SK-N-SH (cell line): ENCODE measurements at regions not wholly inside any gene's neighbourhood (a gene's known extent, or its start where the extent isn't known, plus 50 kb on each side); places are given as distances from the start of the nearest gene placed in this dataset.

Source experiments
- CTCF ChIA-PET: fragments of 300-600, 350-600 bp; formaldehyde crosslinking; extraction: SDS; loops from one replicate; lab custom pipeline; 2021; lab: Yijun Ruan, JAX
- POLR2A ChIA-PET: fragments of 350-600 bp; sonication (Branson Sonifier 250); formaldehyde crosslinking; extraction: SDS; loops from one replicate; lab custom pipeline; 2020; ENCODE audit warnings: antibody characterized with exemption, inconsistent platforms; lab: Yijun Ruan, JAX
- DNase-seq: peaks from one replicate; pipeline ENCODE4 v3.0.0; 2012
- H2AFZ ChIP-seq: fragments of 200-600 bp; sonication (generic); 2 replicates; pipeline ENCODE4 v1.8.1; 2016; ENCODE audit warnings: antibody characterized with exemption, mild to moderate bottlenecking, low read depth
- H3F3A ChIP-seq: fragments of 200-600 bp; sonication (generic); replicated peaks from 2 replicates; pipeline ENCODE3; 2016; ENCODE audit warnings: antibody characterized with exemption, mild to moderate bottlenecking; ENCODE audit not compliant: insufficient read depth
- H3K27ac ChIP-seq, 2 experiments: fragments of 200-500 bp in 1 of 2; fragments of 200-600 bp in 1 of 2; sonication (Bioruptor generic) in 1 of 2; sonication (generic), shearing (Covaris generic) in 1 of 2; 2 replicates each; pipeline versions ENCODE4 v1.5.1 to v1.6.1; 2014 to 2016; ENCODE audit warnings: low read depth in 2 of 2, inconsistent platforms in 1 of 2, low read length in 1 of 2, mild to moderate bottlenecking in 1 of 2, mixed read lengths in 1 of 2
- H3K27me3 ChIP-seq: fragments of 200-600 bp; sonication (generic), shearing (Covaris generic); 2 replicates; pipeline ENCODE4 v1.6.1; 2016; ENCODE audit warnings: mixed run types; ENCODE audit not compliant: insufficient read depth
- H3K36me3 ChIP-seq, 2 experiments: fragments of 200-500 bp in 1 of 2; fragments of 200-600 bp in 1 of 2; sonication (Bioruptor generic) in 1 of 2; sonication (generic) in 1 of 2; replicated peaks in 1 of 2; 2 replicates each; pipeline versions ENCODE3 to v1.5.1; 2014 to 2016; ENCODE audit warnings: low read length in 1 of 2, mild to moderate bottlenecking in 1 of 2; ENCODE audit not compliant: insufficient read depth in 2 of 2, control insufficient read depth in 1 of 2
- H3K4me1 ChIP-seq, 2 experiments: fragments of 200-500 bp in 1 of 2; fragments of 200-600 bp in 1 of 2; sonication (Bioruptor generic) in 1 of 2; sonication (generic), shearing (Covaris generic) in 1 of 2; 2 replicates each; pipeline versions ENCODE4 v1.5.1 to v1.6.1; 2014 to 2016; ENCODE audit warnings: low read depth in 1 of 2, low read length in 1 of 2, mixed run types in 1 of 2; ENCODE audit not compliant: insufficient read depth in 2 of 2, control insufficient read depth in 1 of 2
- H3K4me2 ChIP-seq: fragments of 200-600 bp; sonication (generic), shearing (Covaris generic); 2 replicates; pipeline ENCODE4 v1.6.1; 2017; ENCODE audit warnings: mixed run types
- H3K4me3 ChIP-seq, 2 experiments: fragments of 200-500 bp in 1 of 2; fragments of 200-600 bp in 1 of 2; sonication (Bioruptor generic) in 1 of 2; sonication (generic), shearing (Covaris generic) in 1 of 2; 2 replicates each; pipeline versions ENCODE4 v1.5.1 to v1.8.1; 2014 to 2016; ENCODE audit warnings: low read depth in 2 of 2, inconsistent platforms in 1 of 2, low read length in 1 of 2, mild to moderate bottlenecking in 1 of 2, mixed read lengths in 1 of 2, moderate library complexity in 1 of 2
- H3K79me2 ChIP-seq: fragments of 200-600 bp; sonication (generic); 2 replicates; pipeline ENCODE4 v1.8.1; 2017; ENCODE audit warnings: mild to moderate bottlenecking; ENCODE audit not compliant: insufficient read depth
- H3K9ac ChIP-seq: fragments of 200-600 bp; sonication (generic); 2 replicates; pipeline ENCODE4 v1.6.1; 2017; ENCODE audit warnings: mixed run types
- H3K9me2 ChIP-seq: fragments of 200-600 bp; sonication (generic); 2 replicates; pipeline ENCODE4 v1.6.1; 2017; ENCODE audit warnings: mixed run types
- H3K9me3 ChIP-seq: fragments of 200-600 bp; sonication (generic); 2 replicates; pipeline ENCODE4 v1.6.1; 2017; ENCODE audit warnings: mixed run types, mild to moderate bottlenecking, moderate library complexity
- H4K20me1 ChIP-seq: fragments of 200-600 bp; sonication (generic); 2 replicates; pipeline ENCODE4 v1.6.1; 2017; ENCODE audit warnings: mild to moderate bottlenecking, mixed run types; ENCODE audit not compliant: insufficient read depth
- CHD2 ChIP-seq: fragments of 150-350 bp; IDR thresholded peaks from 2 replicates; pipeline ENCODE4 v1.6.1; 2018; ENCODE audit warnings: low read length; ENCODE audit not compliant: partially characterized antibody
- EP300 ChIP-seq, 2 experiments: IDR thresholded peaks; 2 replicates each; pipeline versions ENCODE4 v1.4.0 to v1.6.1; 2012; ENCODE audit warnings: borderline replicate concordance in 1 of 2, low read depth in 1 of 2, low read length in 1 of 2
- EZH2phosphoT487 ChIP-seq: fragments of 200-600 bp; sonication (generic); IDR thresholded peaks from 2 replicates; pipeline ENCODE4 v1.6.1; 2017; ENCODE audit warnings: low read depth, mixed run types, mild to moderate bottlenecking, antibody characterized with exemption, moderate library complexity, borderline replicate concordance
- FOXJ3 ChIP-seq: sonication (generic); formaldehyde crosslinking; IDR thresholded peaks from 2 replicates; pipeline ENCODE4 v1.5.1; 2020; ENCODE audit warnings: mild to moderate bottlenecking, missing genetic modification reagents
- FOXM1 ChIP-seq: IDR thresholded peaks from 2 replicates; pipeline ENCODE4 v1.4.0; 2012; ENCODE audit warnings: low read depth, mild to moderate bottlenecking
- GABPA ChIP-seq: IDR thresholded peaks from 2 replicates; pipeline ENCODE4 v1.4.0; 2012; ENCODE audit warnings: low read depth, mild to moderate bottlenecking
- JUND ChIP-seq: IDR thresholded peaks from 2 replicates; pipeline ENCODE4 v1.4.0; 2012
- MXI1 ChIP-seq: IDR thresholded peaks from 2 replicates; pipeline ENCODE4 v1.6.1; 2012; ENCODE audit warnings: mild to moderate bottlenecking, low read depth, low read length, improper control_type of control experiment
- NFIC ChIP-seq: IDR thresholded peaks from 2 replicates; pipeline ENCODE4 v1.4.0; 2012; ENCODE audit warnings: borderline replicate concordance
- NRF1 ChIP-seq: IDR thresholded peaks from 2 replicates; pipeline ENCODE4 v1.6.1; 2012; ENCODE audit warnings: low read depth, mild to moderate bottlenecking, low read length
- RAD21 ChIP-seq: IDR thresholded peaks from 2 replicates; pipeline ENCODE4 v1.6.1; 2012; ENCODE audit warnings: mild to moderate bottlenecking, low read length
- RCOR1 ChIP-seq: fragments of 150-350 bp; IDR thresholded peaks from 2 replicates; pipeline ENCODE4 v1.6.1; 2017; ENCODE audit warnings: antibody characterized with exemption, low read length
- SIN3A ChIP-seq: IDR thresholded peaks from 2 replicates; pipeline ENCODE4 v1.6.1; 2012; ENCODE audit warnings: low read depth, mild to moderate bottlenecking, low read length, moderate library complexity, borderline replicate concordance
- TAF1 ChIP-seq: IDR thresholded peaks from 2 replicates; pipeline ENCODE4 v1.6.1; 2012; ENCODE audit warnings: low read depth, mild to moderate bottlenecking, low read length, moderate library complexity, borderline replicate concordance
- TCF12 ChIP-seq: IDR thresholded peaks from 2 replicates; pipeline ENCODE4 v1.4.0; 2012
- TEAD4 ChIP-seq: IDR thresholded peaks from 2 replicates; pipeline ENCODE4 v1.4.0; 2012; ENCODE audit warnings: mild to moderate bottlenecking, borderline replicate concordance; ENCODE audit not compliant: insufficient read depth
- WGBS: methylation state at CpG from one replicate; pipeline ENCODE4 v1.1.6; 2017; ENCODE audit warnings: low lambda C conversion rate; 5-methylcytosine and 5-hydroxymethylcytosine counted together
- TF ChIP-seq, protein P1 (sequence below): IDR thresholded peaks from 2 replicates; pipeline ENCODE4; 2012
- TF ChIP-seq, protein P2 (sequence below): fragments of 150-350 bp; IDR thresholded peaks from 2 replicates; pipeline ENCODE4 v1.6.1; 2016; ENCODE audit warnings: mild to moderate bottlenecking, low read depth, low read length
- TF ChIP-seq, protein P3 (sequence below): fragments of 200-600 bp; sonication (generic); IDR thresholded peaks from 2 replicates; pipeline ENCODE4 v1.6.1; 2017; ENCODE audit warnings: antibody characterized with exemption, mild to moderate bottlenecking, moderate library complexity
- TF ChIP-seq, protein P4 (sequence below): IDR thresholded peaks from 2 replicates; pipeline ENCODE4 v1.4.0; 2012; ENCODE audit warnings: low read depth
- TF ChIP-seq, protein P5 (sequence below): IDR thresholded peaks from 2 replicates; pipeline ENCODE4 v1.6.1; 2012; ENCODE audit warnings: mild to moderate bottlenecking, low read depth, low read length, moderate library complexity

DNA sequence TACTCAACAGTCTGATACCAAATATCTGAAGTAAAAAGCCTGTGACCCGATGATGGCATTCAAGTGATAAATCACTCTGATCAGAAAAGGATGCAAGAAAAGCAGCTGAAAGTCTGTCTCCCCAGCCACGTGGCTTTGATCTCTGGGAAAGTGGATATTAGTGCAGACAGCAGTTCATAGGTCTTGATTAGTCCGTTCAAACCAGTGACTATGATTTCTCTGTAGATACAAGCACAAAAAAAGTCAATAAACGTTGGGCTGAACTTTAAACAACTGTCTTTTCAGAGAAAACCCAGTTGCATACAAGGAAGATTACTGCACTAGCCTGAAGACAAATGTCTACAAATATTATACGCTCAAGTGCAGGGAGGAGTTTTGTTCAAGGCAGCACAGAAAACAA lies 107.7 kb upstream of the CDC42EP3 start (continued):
- TF ChIP-seq, protein P1, sequence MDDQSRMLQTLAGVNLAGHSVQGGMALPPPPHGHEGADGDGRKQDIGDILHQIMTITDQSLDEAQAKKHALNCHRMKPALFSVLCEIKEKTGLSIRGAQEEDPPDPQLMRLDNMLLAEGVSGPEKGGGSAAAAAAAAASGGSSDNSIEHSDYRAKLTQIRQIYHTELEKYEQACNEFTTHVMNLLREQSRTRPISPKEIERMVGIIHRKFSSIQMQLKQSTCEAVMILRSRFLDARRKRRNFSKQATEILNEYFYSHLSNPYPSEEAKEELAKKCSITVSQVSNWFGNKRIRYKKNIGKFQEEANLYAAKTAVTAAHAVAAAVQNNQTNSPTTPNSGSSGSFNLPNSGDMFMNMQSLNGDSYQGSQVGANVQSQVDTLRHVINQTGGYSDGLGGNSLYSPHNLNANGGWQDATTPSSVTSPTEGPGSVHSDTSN, result peak; percentile 83
- TF ChIP-seq RAD21 (no peak), JUND (peak; percentile 19; the same call in 1 of the 2 replicates), SIN3A (no peak), TCF12 (peak; percentile 78), CHD2 (no peak), TAF1 (no peak), EP300 (IDR thresholded peaks at IDR 0.05; ENCODE audit: borderline replicate concordance in 1 of 2, low read depth in 1 of 2, low read length in 1 of 2) (peak in 1 of 2 experiments; percentile 66; a peak in 3 of 4 replicates)

DNA sequence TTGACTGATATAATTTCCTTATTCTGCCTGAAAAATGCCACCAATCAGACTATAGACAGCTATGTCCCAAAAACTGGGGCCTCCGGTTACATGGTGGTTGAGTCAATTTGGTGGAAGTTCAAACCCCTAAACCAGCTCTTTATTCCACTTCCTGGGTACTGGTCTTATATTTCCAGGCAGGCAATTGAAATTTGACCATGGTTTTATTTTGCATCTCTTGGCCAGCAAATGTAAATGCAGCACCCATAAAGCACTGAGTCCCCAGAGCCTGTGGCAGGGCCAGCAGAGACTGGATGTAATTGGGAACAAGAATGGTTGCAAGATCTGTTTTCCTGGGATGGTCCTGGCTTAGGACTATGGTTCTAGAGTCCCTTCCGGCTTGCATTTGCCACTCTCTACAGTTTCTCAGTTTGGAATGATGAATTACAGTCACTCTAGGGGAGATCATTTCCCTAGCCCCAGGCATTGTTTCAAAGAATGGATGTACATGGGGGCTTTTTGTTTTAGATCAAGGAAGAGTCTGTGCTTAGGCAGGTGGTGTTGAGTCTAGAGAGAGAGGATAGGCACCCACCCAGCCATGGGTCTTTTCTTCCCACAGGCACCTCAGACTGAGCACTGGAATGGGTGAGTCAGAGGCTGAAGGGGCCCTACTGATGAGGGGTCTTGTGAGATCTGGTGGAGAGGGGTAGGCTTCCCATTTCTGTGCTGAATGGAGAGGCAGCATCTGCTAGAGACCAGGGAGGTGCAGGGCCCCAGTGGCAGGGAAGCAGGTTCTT lies 108.4 kb upstream of the CDC42EP3 start:
- Histone ChIP-seq H3K27me3 (no peaks in the 10 kb centered on the region), H3K27ac (peak overlapping the region; percentile 75 to 82), H3K79me2 (no peaks in the 10 kb centered on the region), H2AFZ (no peak overlapping the region), H3K9me3 (no peaks in the 10 kb centered on the region), H3K4me3 (no peak overlapping the region), H4K20me1 (no peaks in the 10 kb centered on the region)
- CTCF ChIA-PET, result interaction anchor here (0.7 to 2.2 kb wide), 5 partner anchors 13 to 98 kb away, joined by 3 to 9 read pairs (median 3); no protein-coding TSS in a partner anchor
- DNase-seq, result no peak
- POLR2A ChIA-PET, result no interaction called here
- WGBS, result 97% methylated on average over 2 of the region's 2 CpGs
- no peak for TF ChIP-seq NFIC
- TF ChIP-seq TEAD4, result no peak
- TF ChIP-seq GABPA, result no peak
- no peak for TF ChIP-seq RCOR1
- TF ChIP-seq MXI1, result no peak
- TF ChIP-seq SIN3A, result no peak
- TF ChIP-seq CHD2, result no peak
- no peak for TF ChIP-seq JUND
- no peak for TF ChIP-seq FOXJ3 (CRISPR knock-in tag)
- TF ChIP-seq, protein P2, sequence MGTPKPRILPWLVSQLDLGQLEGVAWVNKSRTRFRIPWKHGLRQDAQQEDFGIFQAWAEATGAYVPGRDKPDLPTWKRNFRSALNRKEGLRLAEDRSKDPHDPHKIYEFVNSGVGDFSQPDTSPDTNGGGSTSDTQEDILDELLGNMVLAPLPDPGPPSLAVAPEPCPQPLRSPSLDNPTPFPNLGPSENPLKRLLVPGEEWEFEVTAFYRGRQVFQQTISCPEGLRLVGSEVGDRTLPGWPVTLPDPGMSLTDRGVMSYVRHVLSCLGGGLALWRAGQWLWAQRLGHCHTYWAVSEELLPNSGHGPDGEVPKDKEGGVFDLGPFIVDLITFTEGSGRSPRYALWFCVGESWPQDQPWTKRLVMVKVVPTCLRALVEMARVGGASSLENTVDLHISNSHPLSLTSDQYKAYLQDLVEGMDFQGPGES, result no peak
- TF ChIP-seq, protein P3, sequence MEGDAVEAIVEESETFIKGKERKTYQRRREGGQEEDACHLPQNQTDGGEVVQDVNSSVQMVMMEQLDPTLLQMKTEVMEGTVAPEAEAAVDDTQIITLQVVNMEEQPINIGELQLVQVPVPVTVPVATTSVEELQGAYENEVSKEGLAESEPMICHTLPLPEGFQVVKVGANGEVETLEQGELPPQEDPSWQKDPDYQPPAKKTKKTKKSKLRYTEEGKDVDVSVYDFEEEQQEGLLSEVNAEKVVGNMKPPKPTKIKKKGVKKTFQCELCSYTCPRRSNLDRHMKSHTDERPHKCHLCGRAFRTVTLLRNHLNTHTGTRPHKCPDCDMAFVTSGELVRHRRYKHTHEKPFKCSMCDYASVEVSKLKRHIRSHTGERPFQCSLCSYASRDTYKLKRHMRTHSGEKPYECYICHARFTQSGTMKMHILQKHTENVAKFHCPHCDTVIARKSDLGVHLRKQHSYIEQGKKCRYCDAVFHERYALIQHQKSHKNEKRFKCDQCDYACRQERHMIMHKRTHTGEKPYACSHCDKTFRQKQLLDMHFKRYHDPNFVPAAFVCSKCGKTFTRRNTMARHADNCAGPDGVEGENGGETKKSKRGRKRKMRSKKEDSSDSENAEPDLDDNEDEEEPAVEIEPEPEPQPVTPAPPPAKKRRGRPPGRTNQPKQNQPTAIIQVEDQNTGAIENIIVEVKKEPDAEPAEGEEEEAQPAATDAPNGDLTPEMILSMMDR, result no peak
- no peak for TF ChIP-seq FOXM1
- TF ChIP-seq, protein P4, sequence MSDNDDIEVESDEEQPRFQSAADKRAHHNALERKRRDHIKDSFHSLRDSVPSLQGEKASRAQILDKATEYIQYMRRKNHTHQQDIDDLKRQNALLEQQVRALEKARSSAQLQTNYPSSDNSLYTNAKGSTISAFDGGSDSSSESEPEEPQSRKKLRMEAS, result no peak
- TF ChIP-seq RAD21, result no peak
- no peak for TF ChIP-seq EP300 (IDR thresholded peaks at IDR 0.05; ENCODE audit: borderline replicate concordance in 1 of 2, low read depth in 1 of 2, low read length in 1 of 2)
- TF ChIP-seq, protein P5, sequence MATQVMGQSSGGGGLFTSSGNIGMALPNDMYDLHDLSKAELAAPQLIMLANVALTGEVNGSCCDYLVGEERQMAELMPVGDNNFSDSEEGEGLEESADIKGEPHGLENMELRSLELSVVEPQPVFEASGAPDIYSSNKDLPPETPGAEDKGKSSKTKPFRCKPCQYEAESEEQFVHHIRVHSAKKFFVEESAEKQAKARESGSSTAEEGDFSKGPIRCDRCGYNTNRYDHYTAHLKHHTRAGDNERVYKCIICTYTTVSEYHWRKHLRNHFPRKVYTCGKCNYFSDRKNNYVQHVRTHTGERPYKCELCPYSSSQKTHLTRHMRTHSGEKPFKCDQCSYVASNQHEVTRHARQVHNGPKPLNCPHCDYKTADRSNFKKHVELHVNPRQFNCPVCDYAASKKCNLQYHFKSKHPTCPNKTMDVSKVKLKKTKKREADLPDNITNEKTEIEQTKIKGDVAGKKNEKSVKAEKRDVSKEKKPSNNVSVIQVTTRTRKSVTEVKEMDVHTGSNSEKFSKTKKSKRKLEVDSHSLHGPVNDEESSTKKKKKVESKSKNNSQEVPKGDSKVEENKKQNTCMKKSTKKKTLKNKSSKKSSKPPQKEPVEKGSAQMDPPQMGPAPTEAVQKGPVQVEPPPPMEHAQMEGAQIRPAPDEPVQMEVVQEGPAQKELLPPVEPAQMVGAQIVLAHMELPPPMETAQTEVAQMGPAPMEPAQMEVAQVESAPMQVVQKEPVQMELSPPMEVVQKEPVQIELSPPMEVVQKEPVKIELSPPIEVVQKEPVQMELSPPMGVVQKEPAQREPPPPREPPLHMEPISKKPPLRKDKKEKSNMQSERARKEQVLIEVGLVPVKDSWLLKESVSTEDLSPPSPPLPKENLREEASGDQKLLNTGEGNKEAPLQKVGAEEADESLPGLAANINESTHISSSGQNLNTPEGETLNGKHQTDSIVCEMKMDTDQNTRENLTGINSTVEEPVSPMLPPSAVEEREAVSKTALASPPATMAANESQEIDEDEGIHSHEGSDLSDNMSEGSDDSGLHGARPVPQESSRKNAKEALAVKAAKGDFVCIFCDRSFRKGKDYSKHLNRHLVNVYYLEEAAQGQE, result no peak
- no peak for TF ChIP-seq EZH2phosphoT487
- TF ChIP-seq, protein P1, result no peak
- no peak for TF ChIP-seq NRF1
- TF ChIP-seq, all 33 proteins: peak for 0
- Histone ChIP-seq H3K4me2 (peak overlapping the region; percentile 21; the same call in 1 of the 2 replicates), H3K36me3 (no peaks in the 10 kb centered on the region), H3K4me1 (peaks cover 37 to 46% of the 10 kb centered on the region in 2 experiments), H3K9ac (no peak overlapping the region), H3F3A (peaks cover 53% of the 10 kb centered on the region), H3K9me2 (no peaks in the 10 kb centered on the region)
